Neural progenitor cell (in vitro differentiated cells): ENCODE measurements at regions not wholly inside any gene's neighbourhood (a gene's known extent, or its start where the extent isn't known, plus 50 kb on each side); places are given as distances from the start of the nearest gene placed in this dataset.

ENCODE experiments used
- DNase-seq: peaks from one replicate; pipeline ENCODE4 v3.0.0-alpha.2; 2016; ENCODE audit warnings: low spot score
- H2AFZ ChIP-seq: fragments of 200-600 bp; sonication (generic); replicated peaks from 2 replicates; pipeline ENCODE4 v1.6.1; 2016; ENCODE audit warnings: antibody characterized with exemption
- H3F3A ChIP-seq: fragments of 200-600 bp; sonication (generic); 2 replicates; pipeline ENCODE4 v1.6.1; 2016; ENCODE audit warnings: antibody characterized with exemption, low read depth
- H3K27ac ChIP-seq: fragments of 200-600 bp; sonication (generic); 2 replicates; pipeline ENCODE4 v1.5.1; 2016; ENCODE audit warnings: mild to moderate bottlenecking
- H3K27me3 ChIP-seq: fragments of 200-600 bp; sonication (generic); 2 replicates; pipeline ENCODE4 v1.6.1; 2016; ENCODE audit warnings: mild to moderate bottlenecking, moderate library complexity
- H3K36me3 ChIP-seq: fragments of 200-600 bp; sonication (generic); 2 replicates; pipeline ENCODE4 v1.5.1; 2016
- H3K4me1 ChIP-seq: fragments of 200-600 bp; sonication (generic); 2 replicates; pipeline ENCODE4 v1.6.1; 2016; ENCODE audit warnings: mixed run types
- H3K4me2 ChIP-seq: fragments of 200-600 bp; sonication (generic); 2 replicates; pipeline ENCODE4 v1.6.1; 2016
- H3K4me3 ChIP-seq: fragments of 200-600 bp; sonication (generic); 2 replicates; pipeline ENCODE4 v1.5.1; 2016
- H3K79me2 ChIP-seq: fragments of 200-600 bp; sonication (generic); 2 replicates; pipeline ENCODE4 v1.6.1; 2016; ENCODE audit warnings: low read depth
- H3K9ac ChIP-seq: fragments of 200-600 bp; sonication (generic); 2 replicates; pipeline ENCODE4 v1.6.1; 2016
- H3K9me3 ChIP-seq: fragments of 200-600 bp; sonication (generic); 2 replicates; pipeline ENCODE4 v1.5.1; 2016; ENCODE audit warnings: low read depth
- H4K20me1 ChIP-seq: fragments of 200-600 bp; sonication (generic); 2 replicates; pipeline ENCODE4 v1.6.1; 2016; ENCODE audit warnings: low read depth
- H3K27ac Mint-ChIP-seq: 3 replicates; pipeline ENCODE4 v1.8.0; 2021; ENCODE audit warnings: mixed read lengths
- H3K27me3 Mint-ChIP-seq: 2 replicates; pipeline ENCODE4 v1.8.0; 2022; ENCODE audit warnings: low read depth, mild to moderate bottlenecking, inconsistent platforms, moderate library complexity, mixed read lengths; ENCODE audit not compliant: insufficient read depth
- H3K36me3 Mint-ChIP-seq: 3 replicates; pipeline ENCODE4 v1.8.0; 2021; ENCODE audit warnings: mixed read lengths
- H3K4me1 Mint-ChIP-seq: 3 replicates; pipeline ENCODE4 v1.8.0; 2021; ENCODE audit warnings: mixed read lengths
- H3K4me3 Mint-ChIP-seq: 3 replicates; pipeline ENCODE4 v1.8.0; 2021; ENCODE audit warnings: mild to moderate bottlenecking, moderate library complexity, mixed read lengths
- H3K9me3 Mint-ChIP-seq: 3 replicates; pipeline ENCODE4 v1.8.0; 2020; ENCODE audit warnings: mixed read lengths
- EZH2 ChIP-seq: fragments of 200-600 bp; sonication (generic); IDR thresholded peaks from 2 replicates; pipeline ENCODE4 v1.6.1; 2017; ENCODE audit warnings: antibody characterized with exemption, mild to moderate bottlenecking, moderate library complexity
- EZH2phosphoT487 ChIP-seq: fragments of 200-600 bp; sonication (generic); IDR thresholded peaks from 2 replicates; pipeline ENCODE4 v1.6.1; 2017; ENCODE audit warnings: antibody characterized with exemption
- TF ChIP-seq, protein P1 (sequence below): fragments of 200-600 bp; sonication (generic); IDR thresholded peaks from 2 replicates; pipeline ENCODE4 v1.5.1; 2017; ENCODE audit warnings: antibody characterized with exemption, mild to moderate bottlenecking

DNA sequence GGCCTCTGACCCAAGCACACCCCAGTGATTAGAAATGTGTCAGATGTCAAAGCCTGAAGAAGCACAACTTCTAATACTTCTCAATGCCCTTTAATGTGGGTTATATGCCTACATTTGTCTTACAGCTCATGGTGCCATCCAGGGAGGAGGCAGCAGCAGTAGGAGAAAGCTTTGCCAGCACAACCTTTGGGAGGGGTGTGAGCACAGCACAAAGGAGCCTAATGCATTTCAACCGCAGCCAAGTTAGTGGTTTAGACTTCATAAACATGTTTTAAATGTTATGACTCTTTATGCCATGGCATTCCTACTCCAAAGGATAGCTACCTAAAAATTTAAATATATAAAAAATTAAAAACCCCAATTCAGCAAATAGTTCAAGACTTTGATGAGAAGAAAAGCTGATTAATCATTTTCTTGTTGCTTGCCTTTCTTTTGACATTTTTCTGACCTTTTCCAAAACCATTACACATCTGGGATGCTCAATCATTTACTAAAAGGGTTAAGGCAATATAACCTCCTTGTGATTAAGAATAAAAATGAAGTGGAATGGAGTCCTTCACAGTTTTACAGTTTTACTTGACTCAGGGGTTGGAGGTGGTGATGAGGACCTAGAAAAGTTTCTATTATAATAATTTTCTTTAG, 142.7 kb downstream of the DLEU7 start:
- Histone ChIP-seq H3K9me3 (no peaks in the 10 kb centered on the region), H3K4me1 (peaks cover 26% of the 10 kb centered on the region)
- H3K27ac Mint-ChIP-seq, result no peak overlapping the region

DNA sequence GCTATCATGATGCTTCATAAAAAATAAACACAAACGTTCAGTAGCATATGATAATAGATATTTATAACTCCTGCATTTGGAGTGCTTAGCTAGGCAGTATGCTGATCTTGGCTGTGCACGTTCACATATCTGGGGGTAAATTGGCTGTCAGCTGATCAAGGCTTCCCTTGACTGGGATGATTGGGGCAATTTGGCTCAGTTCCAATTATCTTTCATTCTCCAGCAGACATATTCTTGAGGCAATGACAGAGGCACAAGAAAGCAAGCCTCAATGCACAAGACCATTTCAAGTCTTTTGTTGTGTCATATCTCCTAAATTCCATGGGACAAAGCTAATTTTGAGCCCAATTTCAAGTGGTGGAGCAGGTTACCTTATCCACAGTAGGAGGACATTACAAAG, 142.0 kb downstream of the DLEU7 start:
- Histone ChIP-seq H4K20me1 (no peaks in the 10 kb centered on the region), H3K79me2 (no peaks in the 10 kb centered on the region), H3F3A (no peaks in the 10 kb centered on the region), H3K9ac (no peak overlapping the region), H3K9me3 (no peaks in the 10 kb centered on the region), H3K4me3 (no peak overlapping the region), H3K36me3 (no peaks in the 10 kb centered on the region), H2AFZ (no peak overlapping the region), H3K27ac (no peak overlapping the region), H3K4me1 (peaks cover 24% of the 10 kb centered on the region), H3K4me2 (no peak overlapping the region), H3K27me3 (no peaks in the 10 kb centered on the region)
- Mint-ChIP-seq H3K4me3 (no peak overlapping the region), H3K27ac (no peak overlapping the region), H3K4me1 (peaks cover 23% of the 10 kb centered on the region), H3K27me3 (peaks cover 5% of the 10 kb centered on the region), H3K9me3 (no peaks in the 10 kb centered on the region), H3K36me3 (no peaks in the 10 kb centered on the region)
- TF ChIP-seq EZH2 (no peak), EZH2phosphoT487 (no peak)
- TF ChIP-seq, protein P1, sequence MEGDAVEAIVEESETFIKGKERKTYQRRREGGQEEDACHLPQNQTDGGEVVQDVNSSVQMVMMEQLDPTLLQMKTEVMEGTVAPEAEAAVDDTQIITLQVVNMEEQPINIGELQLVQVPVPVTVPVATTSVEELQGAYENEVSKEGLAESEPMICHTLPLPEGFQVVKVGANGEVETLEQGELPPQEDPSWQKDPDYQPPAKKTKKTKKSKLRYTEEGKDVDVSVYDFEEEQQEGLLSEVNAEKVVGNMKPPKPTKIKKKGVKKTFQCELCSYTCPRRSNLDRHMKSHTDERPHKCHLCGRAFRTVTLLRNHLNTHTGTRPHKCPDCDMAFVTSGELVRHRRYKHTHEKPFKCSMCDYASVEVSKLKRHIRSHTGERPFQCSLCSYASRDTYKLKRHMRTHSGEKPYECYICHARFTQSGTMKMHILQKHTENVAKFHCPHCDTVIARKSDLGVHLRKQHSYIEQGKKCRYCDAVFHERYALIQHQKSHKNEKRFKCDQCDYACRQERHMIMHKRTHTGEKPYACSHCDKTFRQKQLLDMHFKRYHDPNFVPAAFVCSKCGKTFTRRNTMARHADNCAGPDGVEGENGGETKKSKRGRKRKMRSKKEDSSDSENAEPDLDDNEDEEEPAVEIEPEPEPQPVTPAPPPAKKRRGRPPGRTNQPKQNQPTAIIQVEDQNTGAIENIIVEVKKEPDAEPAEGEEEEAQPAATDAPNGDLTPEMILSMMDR, result no peak
- no peak for DNase-seq

More for the DNA sequence above, 142.7 kb downstream of the DLEU7 start:
- Histone ChIP-seq H3F3A (no peaks in the 10 kb centered on the region), H3K27ac (no peak overlapping the region), H4K20me1 (no peaks in the 10 kb centered on the region), H3K4me3 (no peak overlapping the region), H3K27me3 (no peaks in the 10 kb centered on the region), H3K9ac (no peak overlapping the region), H3K4me2 (no peak overlapping the region), H3K36me3 (no peaks in the 10 kb centered on the region), H2AFZ (no peak overlapping the region), H3K79me2 (no peaks in the 10 kb centered on the region)
- Mint-ChIP-seq H3K4me3 (no peak overlapping the region), H3K27me3 (peaks cover 5% of the 10 kb centered on the region), H3K36me3 (no peaks in the 10 kb centered on the region), H3K9me3 (no peaks in the 10 kb centered on the region), H3K4me1 (peaks cover 25% of the 10 kb centered on the region)
- no peak for DNase-seq
- TF ChIP-seq, protein P1, result no peak
- no peak for TF ChIP-seq EZH2
- TF ChIP-seq EZH2phosphoT487, result no peak

DNA sequence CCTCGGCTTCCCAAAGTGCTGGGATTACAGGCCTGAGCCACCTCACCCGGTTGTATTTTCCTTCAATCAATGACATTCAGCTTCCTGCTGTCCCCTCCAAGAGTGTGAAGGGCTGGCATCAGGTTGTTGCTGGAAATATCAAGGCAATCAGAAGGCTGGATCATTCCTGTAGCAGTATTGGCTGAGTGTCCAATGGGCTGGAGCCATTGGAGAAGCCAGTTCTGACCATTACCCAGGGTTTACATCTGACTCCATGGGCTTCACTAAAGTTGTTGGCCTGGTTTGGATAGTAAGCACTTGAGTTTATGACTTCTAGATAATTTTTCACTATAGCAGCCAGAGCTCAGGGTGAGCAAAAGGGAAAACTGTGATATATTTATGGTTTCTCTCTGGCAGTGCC, 137.0 kb downstream of the DLEU7 start:
- no peaks in the 10 kb centered on the region for H3K9me3 Mint-ChIP-seq

More for the DNA sequence above, 137.0 kb downstream of the DLEU7 start:
- H3K27me3 ChIP-seq, result no peaks in the 10 kb centered on the region
- Mint-ChIP-seq H3K27me3 (no peaks in the 10 kb centered on the region), H3K4me1 (no peaks in the 10 kb centered on the region), H3K4me3 (no peak overlapping the region), H3K27ac (no peak overlapping the region), H3K36me3 (no peaks in the 10 kb centered on the region)
- TF ChIP-seq, protein P1, result no peak
- TF ChIP-seq EZH2 (no peak), EZH2phosphoT487 (no peak)
- no peaks in the 10 kb centered on the region for H3F3A ChIP-seq
- H3K79me2 ChIP-seq, result no peaks in the 10 kb centered on the region
- no peak overlapping the region for H3K9ac ChIP-seq
- no peak overlapping the region for H2AFZ ChIP-seq
- H3K4me3 ChIP-seq, result no peak overlapping the region
- no peaks in the 10 kb centered on the region for H3K9me3 ChIP-seq
- H3K27ac ChIP-seq, result no peak overlapping the region
- no peaks in the 10 kb centered on the region for H4K20me1 ChIP-seq
- no peak overlapping the region for H3K4me2 ChIP-seq
- no peaks in the 10 kb centered on the region for H3K4me1 ChIP-seq
- no peak for DNase-seq
- no peaks in the 10 kb centered on the region for H3K36me3 ChIP-seq
